ENCODE measurements at regions not wholly inside any gene's neighbourhood (a gene's known extent, or its start where the extent isn't known, plus 50 kb on each side); places are given as distances from the start of the nearest gene placed in this dataset.
"Not testable (repeated sequence)": the region's sequence is repeated elsewhere in the genome, so short reads cannot be mapped to it uniquely, and the experiment has no call there.

GRCh38 chr6:84821314-84821713, 56.9 kb upstream of the TBX18 start:
- not testable (repeated sequence) for DNase-seq (ENCODE audit: low spot score)

GRCh38 chr6:84816741-84817140, 52.3 kb upstream of the TBX18 start:
- DNase-seq (ENCODE audit: low spot score) = no peak

GRCh38 chr6:84815896-84816735, 51.7 kb upstream of the TBX18 start:
- DNase-seq (ENCODE audit: low spot score) = no peak

All from AG20443 (cell line).